ENCODE measurements at regions not wholly inside any gene's neighbourhood (a gene's known extent, or its start where the extent isn't known, plus 50 kb on each side); places are given as distances from the start of the nearest gene placed in this dataset.

- Histone ChIP-seq H3K27me3 (ENCODE audit: insufficient read depth, low read depth) (no peaks in the 10 kb centered on the region), H3K4me2 (no peak overlapping the region), H3K9me3 (ENCODE audit: insufficient read depth, low read depth) (no peaks in the 10 kb centered on the region), H3K4me1 (replicated peaks; ENCODE audit: insufficient read depth) (peaks cover 7% of the 10 kb centered on the region), H3K9me2 (ENCODE audit: insufficient read depth) (no peaks in the 10 kb centered on the region), H3K79me2 (ENCODE audit: low read depth) (no peaks in the 10 kb centered on the region), H3K27ac (no peak overlapping the region), H3K36me3 (ENCODE audit: low read depth) (no peaks in the 10 kb centered on the region), H3K4me3 (no peak overlapping the region), H2AFZ (no peak overlapping the region), H3F3A (ENCODE audit: insufficient read depth, low read depth) (no peaks in the 10 kb centered on the region), H4K20me1 (ENCODE audit: insufficient read depth) (no peaks in the 10 kb centered on the region)
- CTCF ChIA-PET: no interaction called here
- TF ChIP-seq, protein P1, sequence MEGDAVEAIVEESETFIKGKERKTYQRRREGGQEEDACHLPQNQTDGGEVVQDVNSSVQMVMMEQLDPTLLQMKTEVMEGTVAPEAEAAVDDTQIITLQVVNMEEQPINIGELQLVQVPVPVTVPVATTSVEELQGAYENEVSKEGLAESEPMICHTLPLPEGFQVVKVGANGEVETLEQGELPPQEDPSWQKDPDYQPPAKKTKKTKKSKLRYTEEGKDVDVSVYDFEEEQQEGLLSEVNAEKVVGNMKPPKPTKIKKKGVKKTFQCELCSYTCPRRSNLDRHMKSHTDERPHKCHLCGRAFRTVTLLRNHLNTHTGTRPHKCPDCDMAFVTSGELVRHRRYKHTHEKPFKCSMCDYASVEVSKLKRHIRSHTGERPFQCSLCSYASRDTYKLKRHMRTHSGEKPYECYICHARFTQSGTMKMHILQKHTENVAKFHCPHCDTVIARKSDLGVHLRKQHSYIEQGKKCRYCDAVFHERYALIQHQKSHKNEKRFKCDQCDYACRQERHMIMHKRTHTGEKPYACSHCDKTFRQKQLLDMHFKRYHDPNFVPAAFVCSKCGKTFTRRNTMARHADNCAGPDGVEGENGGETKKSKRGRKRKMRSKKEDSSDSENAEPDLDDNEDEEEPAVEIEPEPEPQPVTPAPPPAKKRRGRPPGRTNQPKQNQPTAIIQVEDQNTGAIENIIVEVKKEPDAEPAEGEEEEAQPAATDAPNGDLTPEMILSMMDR (conservative IDR thresholded peaks at IDR 0.05): no peak
- no peak for TF ChIP-seq EZH2 (IDR thresholded peaks at IDR 0.05; ENCODE audit: low read depth)
- no TSS peak for BruUV-seq (replicated peaks)
- POLR2A ChIA-PET (ENCODE audit: unreplicated experiment): no interaction called here
- intact Hi-C loops (cut with micrococcal nuclease; ENCODE audit: unreplicated experiment): no loop called here
- DNase-seq: no peak
Measured at GRCh38 chr2:207244971-207245925, 79.5 kb upstream of the KLF7 start.

DNA sequence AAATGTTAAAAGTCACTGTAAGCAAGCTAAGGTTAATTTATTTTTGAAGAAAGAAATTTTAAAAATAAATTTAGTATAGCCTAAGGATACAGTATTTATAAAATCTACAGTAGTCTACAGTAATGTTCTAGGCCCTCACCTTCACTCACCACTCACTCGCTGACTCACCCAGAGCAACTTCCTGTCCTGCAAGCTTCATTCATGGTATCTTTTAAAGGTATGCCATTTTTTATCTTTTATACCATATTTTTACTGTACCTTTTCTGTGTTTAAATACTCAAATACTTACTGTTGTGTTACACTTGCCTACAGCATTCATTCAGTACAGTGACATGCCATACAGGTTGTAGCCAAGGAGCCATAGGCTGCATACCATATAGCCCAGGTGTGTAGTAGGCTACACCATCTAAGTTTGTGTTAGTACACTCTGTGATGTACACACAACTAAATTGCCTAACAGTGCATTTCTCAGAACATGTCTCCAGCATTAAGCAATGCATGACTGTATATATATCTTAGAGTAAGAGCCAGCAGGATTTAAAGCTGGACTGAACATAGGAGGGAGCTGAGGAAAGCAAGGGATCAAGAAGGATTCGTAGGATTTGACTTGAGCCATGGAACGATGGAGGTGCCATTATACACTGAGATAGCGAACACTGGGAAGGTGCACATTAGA lies 83.1 kb upstream of the KLF7 start:
- H3K27ac ChIP-seq: no peak overlapping the region
- no peaks in the 10 kb centered on the region for H3K27me3 ChIP-seq (ENCODE audit: insufficient read depth, low read depth)
- H2AFZ ChIP-seq: no peak overlapping the region
- DNase-seq: no peak
- peaks cover 31% of the 10 kb centered on the region for H3K4me1 ChIP-seq (replicated peaks; ENCODE audit: insufficient read depth)
- H3K9me3 ChIP-seq (ENCODE audit: insufficient read depth, low read depth): no peaks in the 10 kb centered on the region
- peaks cover 6% of the 10 kb centered on the region; the same call in 1 of the 2 replicates for H3F3A ChIP-seq (ENCODE audit: insufficient read depth, low read depth)
- no peaks in the 10 kb centered on the region for H4K20me1 ChIP-seq (ENCODE audit: insufficient read depth)
- H3K79me2 ChIP-seq (ENCODE audit: low read depth): no peaks in the 10 kb centered on the region
- TF ChIP-seq, protein P1 (conservative IDR thresholded peaks at IDR 0.05): no peak
- TF ChIP-seq EZH2 (IDR thresholded peaks at IDR 0.05; ENCODE audit: low read depth): no peak
- H3K36me3 ChIP-seq (ENCODE audit: low read depth): no peaks in the 10 kb centered on the region
- intact Hi-C loops (cut with micrococcal nuclease; ENCODE audit: unreplicated experiment): no loop called here
- H3K4me3 ChIP-seq: no peak overlapping the region
- no peak overlapping the region for H3K4me2 ChIP-seq
- ChIA-PET CTCF (no interaction called here), POLR2A (ENCODE audit: unreplicated experiment) (no interaction called here)
- H3K9me2 ChIP-seq (ENCODE audit: insufficient read depth): no peaks in the 10 kb centered on the region
- BruUV-seq (replicated peaks): no TSS peak

DNA sequence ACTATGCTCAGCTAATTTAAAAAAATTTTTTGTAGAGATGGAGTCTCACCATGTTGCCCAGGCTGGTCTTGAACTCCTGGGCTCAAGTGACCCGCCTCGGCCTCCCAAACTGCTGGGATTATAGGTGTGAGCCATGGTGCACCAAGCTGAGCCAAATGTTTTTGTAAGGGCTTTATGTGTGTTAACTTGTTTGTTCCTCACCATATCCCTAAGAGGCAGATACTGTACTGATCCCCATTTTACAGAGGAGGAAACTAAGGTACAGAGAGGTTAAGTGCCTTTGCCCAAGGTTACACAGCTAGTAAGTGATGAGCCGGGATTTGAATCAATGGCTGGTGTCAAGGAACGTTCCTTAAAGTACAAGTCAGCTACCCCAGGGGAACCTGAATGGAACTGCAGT lies 85.3 kb upstream of the KLF7 start:
- Histone ChIP-seq H3K4me1 (replicated peaks; ENCODE audit: insufficient read depth) (peaks cover 46% of the 10 kb centered on the region), H3K27ac (no peak overlapping the region), H2AFZ (no peak overlapping the region), H4K20me1 (ENCODE audit: insufficient read depth) (no peaks in the 10 kb centered on the region), H3K36me3 (ENCODE audit: low read depth) (no peaks in the 10 kb centered on the region), H3K79me2 (ENCODE audit: low read depth) (no peaks in the 10 kb centered on the region), H3K27me3 (ENCODE audit: insufficient read depth, low read depth) (no peaks in the 10 kb centered on the region), H3K4me2 (no peak overlapping the region), H3F3A (ENCODE audit: insufficient read depth, low read depth) (peaks cover 17% of the 10 kb centered on the region), H3K9me3 (ENCODE audit: insufficient read depth, low read depth) (no peaks in the 10 kb centered on the region), H3K9me2 (ENCODE audit: insufficient read depth) (no peaks in the 10 kb centered on the region), H3K4me3 (no peak overlapping the region)
- CTCF ChIA-PET: no interaction called here
- POLR2A ChIA-PET (ENCODE audit: unreplicated experiment): no interaction called here
- DNase-seq: no peak
- no peak for TF ChIP-seq EZH2 (IDR thresholded peaks at IDR 0.05; ENCODE audit: low read depth)
- TF ChIP-seq, protein P1 (conservative IDR thresholded peaks at IDR 0.05): no peak
- intact Hi-C loops (cut with micrococcal nuclease; ENCODE audit: unreplicated experiment): no loop called here
- no TSS peak for BruUV-seq (replicated peaks)

Measured in PC-9 (cell line).